HEK293 (cell line): ENCODE measurements at regions not wholly inside any gene's neighbourhood (a gene's known extent, or its start where the extent isn't known, plus 50 kb on each side); places are given as distances from the start of the nearest gene placed in this dataset.

Source experiments
- CTCF ChIA-PET: fragments of 350-600 bp; formaldehyde crosslinking; extraction: SDS; loops from one replicate; lab custom pipeline; 2021; ENCODE audit warnings: antibody characterized with exemption; lab: Yijun Ruan, JAX
- POLR2A ChIA-PET: fragments of 300-600 bp; formaldehyde crosslinking; extraction: SDS; loops from one replicate; lab custom pipeline; 2020; ENCODE audit warnings: antibody characterized with exemption, inconsistent platforms; lab: Yijun Ruan, JAX
- H3K27ac ChIP-seq: fragments of 200-500 bp; sonication (Bioruptor generic); 2 replicates; pipeline ENCODE4 v1.5.1; 2014; ENCODE audit warnings: low read depth, low read length, control low read depth, inconsistent platforms; ENCODE audit errors: extremely low read depth
- H3K36me3 ChIP-seq, 2 experiments: fragments of 200-500 bp in 1 of 2; sonication (Bioruptor generic) in 1 of 2; 1 replicate in 1 of 2; 2 replicates in 1 of 2; pipeline ENCODE4 v1.5.1; 2014 to 2017; ENCODE audit warnings: inconsistent platforms in 2 of 2, low read length in 2 of 2; ENCODE audit not compliant: control insufficient read depth in 2 of 2, insufficient read depth in 1 of 2
- H3K4me1 ChIP-seq: fragments of 200-500 bp; sonication (Bioruptor generic); 2 replicates; pipeline ENCODE4 v1.5.1; 2014; ENCODE audit warnings: mild to moderate bottlenecking, low read length, inconsistent platforms; ENCODE audit not compliant: control insufficient read depth, insufficient read depth
- H3K4me3 ChIP-seq: 2 replicates; pipeline ENCODE4 v1.5.1; 2011; ENCODE audit warnings: low read depth, mild to moderate bottlenecking, control low read depth, low read length, moderate library complexity
- H3K9me3 ChIP-seq: fragments of 200-500 bp; sonication (Bioruptor generic); 2 replicates; pipeline ENCODE4 v1.5.1; 2014; ENCODE audit warnings: low read depth, low read length, inconsistent platforms; ENCODE audit not compliant: control insufficient read depth, insufficient read depth
- GLI4 ChIP-seq: fragments of 450-650 bp; formaldehyde crosslinking; IDR thresholded peaks from 2 replicates; pipeline ENCODE4 v1.5.1; 2016; ENCODE audit warnings: missing biosample characterization, missing genetic modification characterization
- KLF9 ChIP-seq: fragments of 450-650 bp; formaldehyde crosslinking; IDR thresholded peaks from 2 replicates; pipeline ENCODE4 v1.5.1; 2016; ENCODE audit warnings: missing biosample characterization, missing genetic modification characterization, low read depth
- MYNN ChIP-seq: fragments of 450-650 bp; formaldehyde crosslinking; IDR thresholded peaks from 2 replicates; pipeline ENCODE4 v1.5.1; 2016; ENCODE audit warnings: missing biosample characterization, missing genetic modification characterization, borderline replicate concordance
- MZF1 ChIP-seq: fragments of 450-650 bp; formaldehyde crosslinking; IDR thresholded peaks from 2 replicates; pipeline ENCODE4 v1.5.1; 2017; ENCODE audit warnings: missing biosample characterization, missing genetic modification characterization, borderline replicate concordance
- OVOL3 ChIP-seq: fragments of 450-650 bp; formaldehyde crosslinking; IDR thresholded peaks from 2 replicates; pipeline ENCODE4 v1.5.1; 2016; ENCODE audit warnings: missing biosample characterization, missing genetic modification characterization
- REPIN1 ChIP-seq: fragments of 450-650 bp; formaldehyde crosslinking; IDR thresholded peaks from 2 replicates; pipeline ENCODE4 v1.5.1; 2017; ENCODE audit warnings: missing biosample characterization, missing genetic modification characterization, low read depth
- TRIM28 ChIP-seq: IDR thresholded peaks from 2 replicates; pipeline ENCODE4 v1.6.1; 2011; ENCODE audit warnings: low read length, control low read depth, borderline replicate concordance
- ZFP69B ChIP-seq: fragments of 450-650 bp; formaldehyde crosslinking; IDR thresholded peaks from 2 replicates; pipeline ENCODE4 v1.5.1; 2016; ENCODE audit warnings: missing biosample characterization, missing genetic modification characterization
- ZNF19 ChIP-seq: fragments of 450-650 bp; formaldehyde crosslinking; IDR thresholded peaks from 2 replicates; pipeline ENCODE4; 2016; ENCODE audit warnings: missing biosample characterization, missing genetic modification characterization, low read depth
- ZNF302 ChIP-seq: fragments of 450-650 bp; formaldehyde crosslinking; IDR thresholded peaks from 2 replicates; pipeline ENCODE4 v1.5.1; 2016; ENCODE audit warnings: missing biosample characterization, missing genetic modification characterization, low read depth
- ZNF362 ChIP-seq: fragments of 450-650 bp; formaldehyde crosslinking; IDR thresholded peaks from 2 replicates; pipeline ENCODE4 v1.5.1; 2016; ENCODE audit warnings: missing biosample characterization, missing genetic modification characterization
- ZNF391 ChIP-seq: fragments of 450-650 bp; formaldehyde crosslinking; IDR thresholded peaks from 2 replicates; pipeline ENCODE4 v1.5.1; 2016; ENCODE audit warnings: low read depth, missing biosample characterization, missing genetic modification characterization, borderline replicate concordance
- ZNF558 ChIP-seq: fragments of 450-650 bp; formaldehyde crosslinking; IDR thresholded peaks from 2 replicates; pipeline ENCODE4 v1.5.1; 2016; ENCODE audit warnings: missing biosample characterization, missing genetic modification characterization
- ZNF621 ChIP-seq: fragments of 450-650 bp; formaldehyde crosslinking; IDR thresholded peaks from 2 replicates; pipeline ENCODE4 v1.5.1; 2017; ENCODE audit warnings: missing biosample characterization, missing genetic modification characterization
- ZNF629 ChIP-seq: fragments of 450-650 bp; formaldehyde crosslinking; IDR thresholded peaks from 2 replicates; pipeline ENCODE4 v1.5.1; 2017; ENCODE audit warnings: missing biosample characterization, missing genetic modification characterization
- ZNF645 ChIP-seq: fragments of 450-650 bp; formaldehyde crosslinking; IDR thresholded peaks from 2 replicates; pipeline ENCODE4; 2016; ENCODE audit warnings: missing biosample characterization, missing genetic modification characterization
- TF ChIP-seq, protein P1 (sequence below): fragments of 450-650 bp; formaldehyde crosslinking; IDR thresholded peaks from 2 replicates; pipeline ENCODE4 v1.5.1; 2016; ENCODE audit warnings: missing biosample characterization, missing genetic modification characterization
- TF ChIP-seq, protein P2 (sequence below): sonication (generic); formaldehyde crosslinking; IDR thresholded peaks from 2 replicates; pipeline ENCODE4 v1.8.1; 2022; ENCODE audit warnings: mild to moderate bottlenecking, moderate library complexity, missing genetic modification reagents
- TF ChIP-seq, protein P3 (sequence below): fragments of 450-650 bp; formaldehyde crosslinking; conservative IDR thresholded peaks from 2 replicates; pipeline ENCODE4 v1.5.1; 2016; ENCODE audit warnings: low read depth, missing biosample characterization, missing genetic modification characterization

DNA sequence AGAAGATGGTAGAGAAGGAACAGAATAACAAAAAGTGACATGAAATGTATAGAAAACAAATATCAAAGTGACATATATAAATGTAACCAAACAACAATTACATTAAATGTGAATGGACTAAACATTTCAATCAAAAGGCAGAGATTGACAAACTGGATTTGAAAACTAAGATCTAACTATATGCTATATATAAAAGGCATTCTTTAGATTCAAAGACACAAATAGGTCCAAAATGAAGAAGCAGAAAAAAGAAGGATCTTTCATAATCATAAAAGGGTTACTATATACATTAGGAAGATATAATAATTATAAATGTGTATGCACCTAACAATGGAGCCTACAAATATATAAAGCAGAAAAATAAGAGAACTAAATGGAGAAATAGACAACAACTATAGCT lies 183.7 kb downstream of the METTL4 start:
- no peaks in the 10 kb centered on the region for H3K9me3 ChIP-seq
- ChIA-PET POLR2A (no interaction called here), CTCF (no interaction called here)

More for the DNA sequence above, 183.7 kb downstream of the METTL4 start:
- no peak overlapping the region for H3K27ac ChIP-seq
- H3K4me1 ChIP-seq, result no peaks in the 10 kb centered on the region
- TF ChIP-seq ZNF391 (tag by site-specific recombination) (no peak), KLF9 (tag by site-specific recombination) (no peak), ZFP69B (tag by site-specific recombination) (no peak), ZNF645 (tag by site-specific recombination) (no peak), ZNF558 (tag by site-specific recombination) (no peak), ZNF19 (tag by site-specific recombination) (no peak), ZNF302 (tag by site-specific recombination) (no peak), MYNN (tag by site-specific recombination) (no peak), MZF1 (tag by site-specific recombination) (no peak), ZNF362 (no peak), OVOL3 (tag by site-specific recombination) (no peak), ZNF629 (tag by site-specific recombination) (no peak), TRIM28 (no peak), GLI4 (tag by site-specific recombination) (no peak), REPIN1 (tag by site-specific recombination) (no peak), ZNF621 (tag by site-specific recombination) (no peak)
- TF ChIP-seq, protein P1, sequence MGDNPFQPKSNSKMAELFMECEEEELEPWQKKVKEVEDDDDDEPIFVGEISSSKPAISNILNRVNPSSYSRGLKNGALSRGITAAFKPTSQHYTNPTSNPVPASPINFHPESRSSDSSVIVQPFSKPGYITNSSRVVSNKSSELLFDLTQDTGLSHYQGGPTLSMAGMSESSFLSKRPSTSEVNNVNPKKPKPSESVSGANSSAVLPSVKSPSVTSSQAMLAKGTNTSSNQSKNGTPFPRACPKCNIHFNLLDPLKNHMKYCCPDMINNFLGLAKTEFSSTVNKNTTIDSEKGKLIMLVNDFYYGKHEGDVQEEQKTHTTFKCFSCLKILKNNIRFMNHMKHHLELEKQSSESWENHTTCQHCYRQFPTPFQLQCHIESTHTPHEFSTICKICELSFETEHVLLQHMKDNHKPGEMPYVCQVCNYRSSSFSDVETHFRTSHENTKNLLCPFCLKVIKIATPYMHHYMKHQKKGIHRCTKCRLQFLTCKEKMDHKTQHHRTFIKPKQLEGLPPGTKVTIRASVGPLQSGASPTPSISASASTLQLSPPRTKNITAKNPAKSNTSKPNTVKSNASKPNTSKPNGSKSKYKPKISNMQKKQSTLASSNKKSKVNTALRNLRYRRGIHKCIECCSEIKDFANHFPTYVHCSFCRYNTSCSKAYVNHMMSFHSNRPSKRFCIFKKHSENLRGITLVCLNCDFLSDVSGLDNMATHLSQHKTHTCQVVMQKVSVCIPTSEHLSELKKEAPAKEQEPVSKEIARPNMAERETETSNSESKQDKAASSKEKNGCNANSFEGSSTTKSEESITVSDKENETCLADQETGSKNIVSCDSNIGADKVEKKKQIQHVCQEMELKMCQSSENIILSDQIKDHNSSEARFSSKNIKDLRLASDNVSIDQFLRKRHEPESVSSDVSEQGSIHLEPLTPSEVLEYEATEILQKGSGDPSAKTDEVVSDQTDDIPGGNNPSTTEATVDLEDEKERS (tag by site-specific recombination), result no peak
- TF ChIP-seq, protein P2, sequence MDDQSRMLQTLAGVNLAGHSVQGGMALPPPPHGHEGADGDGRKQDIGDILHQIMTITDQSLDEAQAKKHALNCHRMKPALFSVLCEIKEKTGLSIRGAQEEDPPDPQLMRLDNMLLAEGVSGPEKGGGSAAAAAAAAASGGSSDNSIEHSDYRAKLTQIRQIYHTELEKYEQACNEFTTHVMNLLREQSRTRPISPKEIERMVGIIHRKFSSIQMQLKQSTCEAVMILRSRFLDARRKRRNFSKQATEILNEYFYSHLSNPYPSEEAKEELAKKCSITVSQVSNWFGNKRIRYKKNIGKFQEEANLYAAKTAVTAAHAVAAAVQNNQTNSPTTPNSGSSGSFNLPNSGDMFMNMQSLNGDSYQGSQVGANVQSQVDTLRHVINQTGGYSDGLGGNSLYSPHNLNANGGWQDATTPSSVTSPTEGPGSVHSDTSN, result no peak
- TF ChIP-seq, protein P3, sequence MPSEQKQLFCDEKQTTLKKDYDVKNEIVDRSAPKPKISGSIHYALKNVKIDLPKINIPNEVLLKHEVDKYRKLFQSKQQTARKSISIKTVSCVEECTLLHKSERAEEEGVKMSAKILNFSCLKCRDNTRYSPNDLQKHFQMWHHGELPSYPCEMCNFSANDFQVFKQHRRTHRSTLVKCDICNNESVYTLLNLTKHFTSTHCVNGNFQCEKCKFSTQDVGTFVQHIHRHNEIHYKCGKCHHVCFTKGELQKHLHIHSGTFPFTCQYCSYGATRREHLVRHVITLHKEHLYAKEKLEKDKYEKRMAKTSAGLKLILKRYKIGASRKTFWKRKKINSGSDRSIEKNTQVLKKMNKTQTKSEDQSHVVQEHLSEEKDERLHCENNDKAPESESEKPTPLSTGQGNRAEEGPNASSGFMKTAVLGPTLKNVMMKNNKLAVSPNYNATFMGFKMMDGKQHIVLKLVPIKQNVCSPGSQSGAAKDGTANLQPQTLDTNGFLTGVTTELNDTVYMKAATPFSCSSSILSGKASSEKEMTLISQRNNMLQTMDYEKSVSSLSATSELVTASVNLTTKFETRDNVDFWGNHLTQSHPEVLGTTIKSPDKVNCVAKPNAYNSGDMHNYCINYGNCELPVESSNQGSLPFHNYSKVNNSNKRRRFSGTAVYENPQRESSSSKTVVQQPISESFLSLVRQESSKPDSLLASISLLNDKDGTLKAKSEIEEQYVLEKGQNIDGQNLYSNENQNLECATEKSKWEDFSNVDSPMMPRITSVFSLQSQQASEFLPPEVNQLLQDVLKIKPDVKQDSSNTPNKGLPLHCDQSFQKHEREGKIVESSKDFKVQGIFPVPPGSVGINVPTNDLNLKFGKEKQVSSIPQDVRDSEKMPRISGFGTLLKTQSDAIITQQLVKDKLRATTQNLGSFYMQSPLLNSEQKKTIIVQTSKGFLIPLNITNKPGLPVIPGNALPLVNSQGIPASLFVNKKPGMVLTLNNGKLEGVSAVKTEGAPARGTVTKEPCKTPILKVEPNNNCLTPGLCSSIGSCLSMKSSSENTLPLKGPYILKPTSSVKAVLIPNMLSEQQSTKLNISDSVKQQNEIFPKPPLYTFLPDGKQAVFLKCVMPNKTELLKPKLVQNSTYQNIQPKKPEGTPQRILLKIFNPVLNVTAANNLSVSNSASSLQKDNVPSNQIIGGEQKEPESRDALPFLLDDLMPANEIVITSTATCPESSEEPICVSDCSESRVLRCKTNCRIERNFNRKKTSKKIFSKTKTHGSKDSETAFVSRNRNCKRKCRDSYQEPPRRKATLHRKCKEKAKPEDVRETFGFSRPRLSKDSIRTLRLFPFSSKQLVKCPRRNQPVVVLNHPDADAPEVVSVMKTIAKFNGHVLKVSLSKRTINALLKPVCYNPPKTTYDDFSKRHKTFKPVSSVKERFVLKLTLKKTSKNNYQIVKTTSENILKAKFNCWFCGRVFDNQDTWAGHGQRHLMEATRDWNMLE (tag by site-specific recombination), result no peak
- no peaks in the 10 kb centered on the region for H3K36me3 ChIP-seq
- H3K4me3 ChIP-seq, result no peak overlapping the region
